HEK293 (cell line): ENCODE measurements at regions not wholly inside any gene's neighbourhood (a gene's known extent, or its start where the extent isn't known, plus 50 kb on each side); places are given as distances from the start of the nearest gene placed in this dataset.

ENCODE experiments used
- EGR2 ChIP-seq: fragments of 450-650 bp; formaldehyde crosslinking; IDR thresholded peaks from 2 replicates; pipeline ENCODE4 v1.5.1; 2016; ENCODE audit warnings: low read depth, missing biosample characterization, missing genetic modification characterization
- GLI2 ChIP-seq: fragments of 450-650 bp; formaldehyde crosslinking; IDR thresholded peaks from 2 replicates; pipeline ENCODE4; 2017; ENCODE audit warnings: missing biosample characterization, missing genetic modification characterization, low read depth, borderline replicate concordance
- INSM2 ChIP-seq: fragments of 450-650 bp; formaldehyde crosslinking; IDR thresholded peaks from 2 replicates; pipeline ENCODE4 v1.5.1; 2016; ENCODE audit warnings: missing biosample characterization, missing genetic modification characterization
- KLF16 ChIP-seq: fragments of 450-650 bp; formaldehyde crosslinking; IDR thresholded peaks from 2 replicates; pipeline ENCODE4 v1.5.1; 2017; ENCODE audit warnings: missing biosample characterization, missing genetic modification characterization
- PATZ1 ChIP-seq: fragments of 450-650 bp; formaldehyde crosslinking; IDR thresholded peaks from 2 replicates; pipeline ENCODE4 v1.5.1; 2016; ENCODE audit warnings: missing biosample characterization, missing genetic modification characterization
- SP7 ChIP-seq: fragments of 450-650 bp; formaldehyde crosslinking; IDR thresholded peaks from 2 replicates; pipeline ENCODE4 v1.5.1; 2016; ENCODE audit warnings: missing biosample characterization, missing genetic modification characterization
- ZBTB10 ChIP-seq: fragments of 450-650 bp; formaldehyde crosslinking; IDR thresholded peaks from 2 replicates; pipeline ENCODE4 v1.5.1; 2016; ENCODE audit warnings: missing biosample characterization, missing genetic modification characterization
- ZBTB11 ChIP-seq: fragments of 450-650 bp; formaldehyde crosslinking; conservative IDR thresholded peaks from 2 replicates; pipeline ENCODE4 v1.5.1; 2016; ENCODE audit warnings: low read depth, missing biosample characterization, missing genetic modification characterization
- ZFP69B ChIP-seq: fragments of 450-650 bp; formaldehyde crosslinking; IDR thresholded peaks from 2 replicates; pipeline ENCODE4 v1.5.1; 2016; ENCODE audit warnings: missing biosample characterization, missing genetic modification characterization
- ZIC2 ChIP-seq: fragments of 450-650 bp; formaldehyde crosslinking; IDR thresholded peaks from 2 replicates; pipeline ENCODE4 v1.5.1; 2016; ENCODE audit warnings: missing biosample characterization, missing genetic modification characterization
- ZNF148 ChIP-seq: fragments of 450-650 bp; formaldehyde crosslinking; IDR thresholded peaks from 2 replicates; pipeline ENCODE4 v1.5.0; 2017; ENCODE audit warnings: missing biosample characterization, missing genetic modification characterization, borderline replicate concordance
- ZNF24 ChIP-seq: fragments of 450-650 bp; formaldehyde crosslinking; IDR thresholded peaks from 2 replicates; pipeline ENCODE4 v1.5.1; 2016; ENCODE audit warnings: missing biosample characterization, missing genetic modification characterization
- ZNF341 ChIP-seq: fragments of 450-650 bp; formaldehyde crosslinking; IDR thresholded peaks from 2 replicates; pipeline ENCODE4; 2016; ENCODE audit warnings: low read depth, missing biosample characterization, missing genetic modification characterization
- ZNF391 ChIP-seq: fragments of 450-650 bp; formaldehyde crosslinking; IDR thresholded peaks from 2 replicates; pipeline ENCODE4 v1.5.1; 2016; ENCODE audit warnings: low read depth, missing biosample characterization, missing genetic modification characterization, borderline replicate concordance
- ZNF561 ChIP-seq: fragments of 450-650 bp; IDR thresholded peaks from 2 replicates; pipeline ENCODE4 v1.5.1; 2018; ENCODE audit warnings: missing biosample characterization, missing genetic modification characterization, borderline replicate concordance
- ZNF629 ChIP-seq: fragments of 450-650 bp; formaldehyde crosslinking; IDR thresholded peaks from 2 replicates; pipeline ENCODE4 v1.5.1; 2017; ENCODE audit warnings: missing biosample characterization, missing genetic modification characterization

- TF ChIP-seq ZNF629 (tag by site-specific recombination): peak; percentile 33; the same call in 1 of the 2 replicates
- TF ChIP-seq KLF16 (tag by site-specific recombination): no peak
- TF ChIP-seq SP7 (tag by site-specific recombination): 0 out of 2 replicates have a peak, but pooled peaks have one; percentile 29
- TF ChIP-seq INSM2 (tag by site-specific recombination): no peak
- TF ChIP-seq ZNF391 (tag by site-specific recombination): no peak
- no peak for TF ChIP-seq ZBTB10 (tag by site-specific recombination)
- no peak for TF ChIP-seq ZNF341 (tag by site-specific recombination)
- no peak for TF ChIP-seq ZFP69B (tag by site-specific recombination)
- no peak for TF ChIP-seq ZBTB11 (tag by site-specific recombination)
- 0 out of 2 replicates have a peak, but pooled peaks have one; percentile 30 for TF ChIP-seq PATZ1 (tag by site-specific recombination)
- no peak for TF ChIP-seq ZNF24 (tag by site-specific recombination)
- no peak for TF ChIP-seq GLI2 (tag by site-specific recombination)
- no peak for TF ChIP-seq ZNF561 (tag by site-specific recombination)
- no peak for TF ChIP-seq ZNF148 (tag by site-specific recombination)
- TF ChIP-seq ZIC2 (tag by site-specific recombination): no peak
- no peak for TF ChIP-seq EGR2
- TF ChIP-seq, all 188 proteins: peak for 4
Observed at GRCh38 chr1:8078176-8078671, 52.1 kb upstream of the ERRFI1 start (continued).
